ENCODE measurements at regions not wholly inside any gene's neighbourhood (a gene's known extent, or its start where the extent isn't known, plus 50 kb on each side); places are given as distances from the start of the nearest gene placed in this dataset.

GRCh38 chr6:126811321-126811720 is 307.1 kb upstream of the RSPO3 start:
- H3K9me3 ChIP-seq, result no peaks in the 10 kb centered on the region
- no peaks in the 10 kb centered on the region for H3K4me1 ChIP-seq
- no peak for DNase-seq (ENCODE audit: extremely low spot score in 2 of 2)
- no peaks in the 10 kb centered on the region for H3K27me3 ChIP-seq
- no peak overlapping the region for H3K4me3 ChIP-seq
- TF ChIP-seq POLR2AphosphoS5 (IDR thresholded peaks at IDR 0.05; ENCODE audit: insufficient read depth in 1 of 2, low read depth in 1 of 2), result peak in 1 of 2 donors; percentile 44
- no peak for TF ChIP-seq CTCF (IDR thresholded peaks at IDR 0.05)
- H3K27ac ChIP-seq, result no peak overlapping the region
- intact Hi-C loops (cut with DNase I), result no loop called here
- no peaks in the 10 kb centered on the region for H3K36me3 ChIP-seq

- TF ChIP-seq CTCF (IDR thresholded peaks at IDR 0.05) (no peak), POLR2AphosphoS5 (IDR thresholded peaks at IDR 0.05; ENCODE audit: insufficient read depth in 1 of 2, low read depth in 1 of 2) (no peak), POLR2A (IDR thresholded peaks at IDR 0.05) (no peak)
- H3K27me3 ChIP-seq, result no peaks in the 10 kb centered on the region
- intact Hi-C loops (cut with DNase I), result no loop called here
- H3K36me3 ChIP-seq, result no peaks in the 10 kb centered on the region
- no peaks in the 10 kb centered on the region for H3K4me1 ChIP-seq
- no peak overlapping the region for H3K27ac ChIP-seq
- no peaks in the 10 kb centered on the region for H3K9me3 ChIP-seq
- no peak for DNase-seq (ENCODE audit: extremely low spot score in 2 of 2)
- H3K4me3 ChIP-seq, result no peak overlapping the region
Observed at GRCh38 chr6:126812010-126812409, 306.5 kb upstream of the RSPO3 start.

GRCh38 chr6:126812651-126813050 is 305.8 kb upstream of the RSPO3 start:
- no peaks in the 10 kb centered on the region for H3K36me3 ChIP-seq
- DNase-seq (ENCODE audit: extremely low spot score in 2 of 2), result no peak
- TF ChIP-seq POLR2A (IDR thresholded peaks at IDR 0.05), result no peak
- no peak for TF ChIP-seq POLR2AphosphoS5 (IDR thresholded peaks at IDR 0.05; ENCODE audit: insufficient read depth in 1 of 2, low read depth in 1 of 2)
- no peak for TF ChIP-seq CTCF (IDR thresholded peaks at IDR 0.05)
- no peaks in the 10 kb centered on the region for H3K4me1 ChIP-seq
- no peaks in the 10 kb centered on the region for H3K9me3 ChIP-seq
- intact Hi-C loops (cut with DNase I), result no loop called here
- no peak overlapping the region for H3K27ac ChIP-seq
- no peaks in the 10 kb centered on the region for H3K27me3 ChIP-seq
- no peak overlapping the region for H3K4me3 ChIP-seq

- TF ChIP-seq POLR2AphosphoS5 (IDR thresholded peaks at IDR 0.05; ENCODE audit: insufficient read depth in 1 of 2, low read depth in 1 of 2) (no peak), POLR2A (IDR thresholded peaks at IDR 0.05) (no peak), CTCF (IDR thresholded peaks at IDR 0.05) (no peak)
- H3K4me1 ChIP-seq, result no peaks in the 10 kb centered on the region
- intact Hi-C loops (cut with DNase I), result no loop called here
- H3K9me3 ChIP-seq, result no peaks in the 10 kb centered on the region
- DNase-seq (ENCODE audit: extremely low spot score in 2 of 2), result no peak
- no peak overlapping the region for H3K27ac ChIP-seq
- H3K27me3 ChIP-seq, result no peaks in the 10 kb centered on the region
- no peak overlapping the region for H3K4me3 ChIP-seq
- no peaks in the 10 kb centered on the region for H3K36me3 ChIP-seq
Observed at GRCh38 chr6:126820634-126821033, 297.8 kb upstream of the RSPO3 start.

GRCh38 chr6:126821706-126822105 is 296.8 kb upstream of the RSPO3 start:
- Histone ChIP-seq H3K27me3 (no peaks in the 10 kb centered on the region), H3K4me1 (no peaks in the 10 kb centered on the region), H3K36me3 (no peaks in the 10 kb centered on the region), H3K27ac (no peak overlapping the region), H3K4me3 (no peak overlapping the region), H3K9me3 (no peaks in the 10 kb centered on the region)
- no peak for DNase-seq (ENCODE audit: extremely low spot score in 2 of 2)
- TF ChIP-seq POLR2AphosphoS5 (IDR thresholded peaks at IDR 0.05; ENCODE audit: insufficient read depth in 1 of 2, low read depth in 1 of 2) (no peak), CTCF (IDR thresholded peaks at IDR 0.05) (no peak), POLR2A (IDR thresholded peaks at IDR 0.05) (no peak)
- intact Hi-C loops (cut with DNase I), result no loop called here
